NCI-H2227 (cell line): ENCODE measurements at regions not wholly inside any gene's neighbourhood (a gene's known extent, or its start where the extent isn't known, plus 50 kb on each side); places are given as distances from the start of the nearest gene placed in this dataset.
"Not testable (repeated sequence)": the region's sequence is repeated elsewhere in the genome, so short reads cannot be mapped to it uniquely, and the experiment has no call there.

ENCODE experiments used
- DNase-seq: peaks from one replicate; lab custom pipeline; 2025; ENCODE audit not compliant: unreplicated experiment; lab: John Stamatoyannopoulos, UW

DNA sequence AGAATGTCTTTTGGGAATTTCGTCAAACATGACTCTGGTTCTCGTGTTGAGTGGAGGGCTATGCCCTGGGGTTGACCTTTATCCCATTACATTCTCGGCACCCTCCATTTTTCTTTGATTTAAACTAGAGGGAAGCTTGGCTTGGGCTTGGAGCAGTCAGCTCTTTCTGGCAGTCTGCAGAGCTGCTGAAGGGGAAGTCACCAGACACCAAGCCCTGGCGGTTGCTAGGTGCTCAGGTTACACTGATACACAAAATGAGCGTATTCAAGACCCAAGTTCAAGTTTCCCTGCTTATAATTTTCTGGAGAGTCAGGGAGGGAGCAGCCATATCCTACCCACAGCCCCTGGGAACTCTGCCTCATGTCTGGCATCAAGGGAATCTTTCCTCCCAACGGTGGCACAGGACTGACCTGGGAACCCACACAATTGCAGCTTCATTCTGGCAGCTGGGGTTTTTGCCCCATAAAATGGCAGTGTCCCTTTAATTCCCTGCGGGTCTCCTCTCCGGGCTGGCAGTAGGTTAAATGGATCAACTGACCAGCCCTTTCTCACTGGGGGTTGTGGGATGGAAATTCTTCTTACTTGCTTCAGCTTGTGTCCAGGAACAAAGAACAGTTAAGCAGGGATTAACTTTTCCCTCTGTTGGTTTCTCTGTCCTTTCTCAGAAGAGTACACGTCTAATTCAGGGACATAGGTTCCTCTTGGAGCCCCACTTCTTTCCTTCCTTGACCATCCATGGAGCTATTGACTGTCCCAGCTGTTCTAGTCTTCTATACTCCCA is 110.0 kb upstream of the DLG1 start:
- DNase-seq: no peak

DNA sequence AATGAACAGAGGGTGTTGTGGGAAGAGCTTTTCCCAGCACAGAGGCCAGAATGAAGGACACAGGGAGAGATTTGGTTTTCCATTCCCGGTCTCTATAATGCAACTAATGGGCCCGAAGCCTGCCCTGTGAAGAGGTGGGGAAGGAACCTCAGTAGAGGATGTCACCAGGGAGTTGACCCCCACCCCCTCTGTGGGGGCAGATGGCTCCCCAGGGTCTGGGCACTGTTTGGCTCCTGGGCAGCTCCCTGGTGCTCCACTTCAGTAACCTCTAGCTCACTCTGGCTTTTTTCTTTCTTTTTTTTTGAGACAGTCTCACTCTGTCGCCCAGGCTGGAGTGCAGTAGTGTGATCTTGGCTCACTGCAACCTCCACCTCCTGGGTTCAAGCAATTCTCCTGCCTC is 109.1 kb upstream of the DLG1 start:
- no peak for DNase-seq

DNA sequence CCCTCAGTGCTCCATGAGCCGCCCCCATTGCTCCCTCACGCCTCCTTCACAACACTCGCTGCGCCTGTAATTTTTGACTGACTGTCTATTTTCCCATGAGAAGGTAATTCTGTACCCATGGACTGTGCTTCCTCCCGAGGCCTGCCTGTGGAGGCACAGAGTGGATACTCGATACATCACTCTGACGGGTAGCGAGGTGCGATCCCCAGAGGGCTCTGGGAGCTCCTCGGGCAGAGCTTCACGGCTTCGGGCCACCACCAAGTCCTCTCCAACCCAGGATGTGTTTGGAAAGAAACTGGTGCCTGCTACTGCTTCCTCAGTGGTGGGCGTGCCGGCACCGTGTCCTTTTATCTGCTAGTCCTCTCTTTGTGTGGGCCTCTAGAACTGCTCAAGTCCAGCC is 108.6 kb upstream of the DLG1 start:
- no peak for DNase-seq

DNA sequence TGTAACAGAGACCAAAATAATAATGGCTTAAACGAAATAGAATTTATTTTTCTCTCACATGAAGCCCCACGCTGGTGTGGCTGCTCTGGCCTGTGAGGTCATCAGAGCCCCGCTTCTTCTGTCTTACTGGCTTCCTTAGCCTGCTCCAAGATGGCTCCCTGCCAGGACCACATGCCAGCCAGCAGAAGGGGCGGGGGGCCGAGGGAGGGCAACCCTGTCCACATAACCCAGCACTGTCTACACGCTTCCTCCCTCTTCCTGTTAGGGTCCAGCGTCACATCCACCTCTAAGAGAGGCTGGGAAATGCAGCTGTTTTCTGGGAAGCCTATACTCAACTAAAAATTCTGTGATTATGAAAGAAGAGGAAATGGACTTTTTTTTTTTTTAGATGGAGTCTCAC is 107.9 kb upstream of the DLG1 start:
- no peak for DNase-seq

DNA sequence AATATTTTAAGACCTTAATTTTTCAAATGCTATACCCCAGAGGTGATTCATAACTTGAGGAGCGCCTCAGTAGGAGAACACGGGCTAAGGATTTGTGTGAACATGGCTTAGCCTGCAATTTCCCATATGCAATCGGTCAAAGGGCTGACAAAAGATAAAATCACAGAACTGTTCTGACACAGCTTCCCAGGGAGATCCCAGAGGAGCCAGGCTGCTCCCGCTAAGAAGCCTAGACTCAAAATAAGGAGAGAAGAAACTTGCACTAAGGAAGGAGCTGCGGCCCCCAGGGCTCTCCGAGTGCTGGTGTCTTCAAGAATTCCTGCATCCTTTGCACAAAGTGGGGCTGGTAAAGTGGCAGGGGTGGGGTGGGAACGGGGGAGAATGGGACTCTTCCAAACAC is 106.3 kb upstream of the DLG1 start:
- DNase-seq: no peak

DNA sequence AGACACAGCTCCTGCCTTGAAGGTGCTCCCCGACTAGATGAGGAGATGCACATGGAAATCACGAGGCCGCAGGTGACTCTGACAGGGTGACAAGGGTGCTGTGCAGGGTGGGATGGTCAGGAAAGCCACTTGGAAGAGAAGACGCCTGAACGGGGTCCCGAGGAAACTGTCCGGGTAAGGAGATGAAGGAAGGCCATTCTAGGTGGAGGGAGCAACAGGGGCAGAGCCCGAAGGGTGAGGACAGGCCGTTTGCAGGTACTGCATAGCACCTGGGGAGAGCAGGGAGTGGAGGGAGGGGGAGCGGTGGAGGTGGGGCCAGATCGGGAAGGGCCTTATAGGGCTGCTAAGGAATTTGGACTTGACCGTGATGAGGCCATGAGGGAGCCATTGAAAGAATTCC is 105.6 kb upstream of the DLG1 start:
- DNase-seq: no peak

DNA sequence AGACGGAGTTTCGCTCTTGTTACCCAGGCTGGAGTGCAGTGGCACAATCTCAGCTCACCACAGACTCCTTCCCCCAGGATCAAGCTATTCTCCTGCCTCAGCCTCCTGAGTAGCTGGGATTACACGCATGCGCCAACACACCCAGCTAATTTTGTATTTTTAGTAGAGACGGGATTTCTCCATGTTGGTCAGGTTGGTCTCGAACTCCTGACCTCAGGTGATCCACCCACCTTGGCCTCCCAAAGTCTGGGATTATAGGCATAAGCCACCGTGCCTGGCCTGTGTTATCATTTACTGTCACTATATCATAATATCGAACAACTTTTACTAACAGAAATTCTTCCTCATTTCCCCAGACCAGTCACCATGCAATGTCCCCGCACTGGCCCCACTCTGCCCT is 104.0 kb upstream of the DLG1 start:
- not testable (repeated sequence) for DNase-seq

DNA sequence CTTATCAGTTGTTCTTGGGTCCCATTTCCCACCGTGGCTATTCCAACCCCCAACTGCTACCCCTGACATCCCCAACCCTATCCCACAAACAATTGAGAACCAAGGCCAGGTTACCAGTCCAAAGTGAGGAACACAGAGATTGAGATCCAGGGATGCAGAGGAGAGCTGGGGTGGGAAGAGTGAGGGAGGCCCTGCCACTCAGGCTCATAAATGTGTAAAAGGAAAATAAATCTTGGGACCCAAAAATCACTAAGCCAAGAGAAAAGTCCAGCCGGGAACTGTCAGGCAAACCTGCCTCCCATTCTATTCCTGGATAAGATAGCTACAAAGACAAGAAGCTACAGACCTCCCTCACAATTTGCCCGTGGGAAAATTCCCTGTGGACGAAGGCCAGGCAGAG is 101.1 kb upstream of the DLG1 start:
- no peak for DNase-seq

DNA sequence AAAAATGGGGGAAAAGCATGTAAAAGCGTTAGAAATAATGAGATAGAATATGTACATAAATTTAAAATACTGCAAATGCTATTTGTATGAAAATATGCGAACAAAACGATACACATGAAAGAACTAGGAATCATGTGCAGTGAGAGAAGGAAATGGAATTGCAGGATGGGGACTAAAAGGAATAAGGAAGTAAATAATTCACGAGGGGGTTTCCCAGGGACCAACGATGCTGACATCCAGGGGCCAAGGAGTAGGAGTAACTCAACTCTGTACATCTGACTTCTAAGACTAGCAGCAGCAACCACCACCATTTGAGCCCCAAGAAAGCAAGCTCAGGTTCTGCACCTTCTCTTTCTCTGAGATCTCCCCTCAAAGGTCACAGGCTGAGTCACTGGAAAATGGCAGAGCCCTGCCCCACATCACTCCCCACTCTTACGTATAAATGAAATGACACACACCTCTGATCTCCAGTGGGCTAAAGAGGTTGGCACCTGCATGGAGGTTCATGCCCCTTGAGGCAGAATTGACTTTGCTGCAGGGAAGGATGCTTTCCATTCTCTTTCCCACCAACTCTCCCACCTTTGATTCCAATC is 100.0 kb upstream of the DLG1 start:
- DNase-seq: no peak

DNA sequence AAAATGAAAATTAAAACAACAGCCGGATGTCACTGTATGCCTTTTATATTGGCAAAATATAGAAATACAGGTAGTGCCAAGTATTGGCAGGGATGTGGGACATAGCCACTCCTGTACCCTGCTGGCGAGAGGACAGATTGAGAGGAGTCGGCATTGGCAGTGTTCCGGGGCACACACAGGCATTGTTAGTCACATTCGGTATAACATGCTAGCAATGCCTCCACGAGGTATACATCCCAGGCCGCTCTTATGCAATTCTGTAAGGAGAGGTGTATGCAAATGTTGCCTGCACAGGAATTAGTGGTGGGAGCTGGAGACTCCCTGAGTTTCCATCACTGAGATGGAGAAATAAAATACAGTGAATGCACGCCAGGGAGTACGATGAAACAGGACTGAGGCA is 99.4 kb upstream of the DLG1 start:
- no peak for DNase-seq

DNA sequence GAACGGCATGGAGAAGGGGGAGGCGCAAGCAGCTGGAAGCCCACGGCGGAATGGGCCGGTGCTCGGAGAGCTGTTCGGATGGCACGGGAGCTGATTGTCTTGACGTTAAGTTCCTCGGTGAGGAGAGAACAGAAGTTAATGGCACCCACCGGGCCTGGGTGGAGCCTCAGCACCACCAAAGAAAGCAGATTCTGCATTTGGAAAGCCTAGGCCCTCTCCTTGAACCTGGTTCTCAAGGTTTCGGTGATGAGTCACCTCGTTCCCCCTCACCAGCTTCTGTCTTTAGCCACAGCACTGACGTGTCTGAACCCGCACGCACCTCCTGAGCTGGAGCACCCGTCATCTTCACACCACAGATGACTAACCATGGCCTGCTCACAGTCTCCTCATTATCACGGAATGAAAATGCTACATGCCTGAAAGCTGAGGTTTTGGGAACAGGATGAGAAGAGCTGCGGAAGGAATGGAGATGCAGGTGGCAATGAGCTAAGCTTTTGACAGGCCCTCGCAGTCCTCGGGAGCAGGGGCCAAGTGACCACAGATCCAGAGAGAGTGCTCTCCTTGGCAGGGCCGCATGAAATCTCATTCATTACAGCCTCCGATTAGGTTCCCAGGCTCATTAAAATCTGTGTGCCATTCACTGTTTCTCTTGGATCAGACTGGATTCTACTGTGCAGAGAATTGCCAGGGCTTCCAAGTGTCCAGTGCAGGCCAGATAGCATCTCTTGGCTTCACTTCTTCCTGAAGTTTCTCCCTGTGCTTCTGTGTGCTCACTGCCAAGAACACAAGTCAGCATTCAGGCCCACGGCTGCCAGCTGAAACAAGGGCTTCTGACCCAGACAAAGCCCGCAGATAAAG is 96.3 kb upstream of the DLG1 start:
- DNase-seq: no peak

DNA sequence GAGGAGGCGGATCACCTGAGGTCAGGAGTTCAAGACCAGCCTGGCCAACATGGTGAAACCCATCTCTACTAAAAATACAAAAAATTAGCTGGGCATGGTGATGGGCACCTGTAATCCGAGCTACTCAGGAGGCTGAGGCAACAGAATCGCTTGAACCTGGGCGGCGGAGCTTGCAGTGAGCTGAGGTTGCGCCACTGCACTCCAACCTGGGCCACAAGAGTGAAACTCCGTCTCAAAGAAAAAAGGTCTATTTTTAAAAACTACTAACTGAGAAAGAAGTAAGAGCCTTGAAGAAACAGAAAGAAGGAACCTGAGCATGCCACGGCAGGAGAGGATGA is 95.7 kb upstream of the DLG1 start:
- not testable (repeated sequence) for DNase-seq

DNA sequence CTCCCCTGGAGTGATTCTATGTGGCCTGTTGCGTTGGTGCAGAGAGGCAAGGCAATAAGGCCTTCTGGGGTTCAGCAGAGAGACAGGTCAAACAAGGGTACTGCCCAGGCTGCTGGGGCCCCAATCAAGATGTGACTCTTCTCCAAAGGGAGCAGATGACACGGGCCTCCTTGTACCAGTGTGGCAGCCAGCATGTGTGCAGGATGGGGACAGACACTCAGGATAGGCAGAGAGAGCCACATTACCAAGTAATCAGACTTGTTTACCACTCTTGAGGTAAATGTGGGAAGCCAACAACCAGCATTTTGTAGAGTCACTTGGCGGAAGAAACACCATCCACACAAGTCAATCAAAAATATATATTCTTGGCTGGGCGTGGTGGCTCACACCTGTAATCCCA is 95.3 kb upstream of the DLG1 start:
- DNase-seq: no peak

DNA sequence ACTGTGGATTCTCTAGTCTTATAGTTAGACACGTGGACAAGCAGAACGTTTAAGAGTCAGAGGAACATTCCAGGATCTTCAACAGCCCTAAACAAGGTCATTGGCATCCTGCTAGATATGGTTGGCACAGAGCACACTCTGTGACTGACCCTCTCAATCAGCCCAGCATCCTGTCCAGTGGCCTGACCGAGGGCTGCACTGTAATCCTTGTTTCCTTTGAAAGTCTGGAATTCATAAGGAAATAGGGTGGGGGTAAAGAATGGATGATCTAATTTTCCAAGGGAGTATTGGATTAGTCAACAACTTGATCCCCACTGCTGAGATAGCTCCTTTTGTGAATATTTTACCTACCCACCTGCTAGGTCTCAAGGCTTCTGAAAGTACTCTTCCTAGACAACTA is 94.5 kb upstream of the DLG1 start:
- DNase-seq: no peak

DNA sequence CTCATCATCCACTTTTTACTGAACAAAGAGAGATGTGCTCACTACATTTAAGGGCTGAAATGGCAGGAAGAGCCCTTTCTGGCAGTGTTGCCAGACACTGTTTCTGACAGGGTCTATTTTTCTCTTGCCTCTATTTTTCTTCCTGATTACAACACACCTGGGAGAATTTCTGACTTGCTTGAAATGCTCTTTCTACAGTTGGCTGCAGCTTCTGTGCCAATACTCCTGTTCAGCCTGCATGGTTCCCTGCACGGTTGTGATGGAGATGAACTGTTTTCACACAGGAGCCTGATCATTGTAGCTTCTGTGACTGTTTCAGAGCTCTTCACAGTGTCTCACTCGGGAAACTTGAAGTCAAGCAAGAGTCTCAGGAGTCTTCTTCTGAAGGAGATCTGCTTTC is 83.0 kb upstream of the DLG1 start:
- no peak for DNase-seq

DNA sequence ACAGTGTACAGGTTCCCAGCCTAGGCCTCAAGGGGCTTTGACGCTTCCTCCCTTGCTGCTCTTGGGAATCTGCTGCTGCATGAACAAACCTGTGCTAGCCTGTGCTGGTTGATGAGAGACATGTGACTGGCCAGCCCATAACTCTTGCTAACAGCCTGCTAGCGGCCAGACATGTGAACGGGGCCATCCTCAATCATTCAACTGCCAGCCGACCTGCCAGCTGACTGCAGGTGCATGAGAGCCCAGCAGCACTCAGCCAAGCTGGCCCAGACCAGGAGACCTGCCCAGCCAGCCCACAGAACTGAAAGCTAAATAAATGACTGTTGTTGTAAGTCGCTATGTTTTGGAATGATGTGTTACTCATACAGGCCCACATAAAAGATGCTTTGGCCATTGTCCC is 82.4 kb upstream of the DLG1 start:
- no peak for DNase-seq

DNA sequence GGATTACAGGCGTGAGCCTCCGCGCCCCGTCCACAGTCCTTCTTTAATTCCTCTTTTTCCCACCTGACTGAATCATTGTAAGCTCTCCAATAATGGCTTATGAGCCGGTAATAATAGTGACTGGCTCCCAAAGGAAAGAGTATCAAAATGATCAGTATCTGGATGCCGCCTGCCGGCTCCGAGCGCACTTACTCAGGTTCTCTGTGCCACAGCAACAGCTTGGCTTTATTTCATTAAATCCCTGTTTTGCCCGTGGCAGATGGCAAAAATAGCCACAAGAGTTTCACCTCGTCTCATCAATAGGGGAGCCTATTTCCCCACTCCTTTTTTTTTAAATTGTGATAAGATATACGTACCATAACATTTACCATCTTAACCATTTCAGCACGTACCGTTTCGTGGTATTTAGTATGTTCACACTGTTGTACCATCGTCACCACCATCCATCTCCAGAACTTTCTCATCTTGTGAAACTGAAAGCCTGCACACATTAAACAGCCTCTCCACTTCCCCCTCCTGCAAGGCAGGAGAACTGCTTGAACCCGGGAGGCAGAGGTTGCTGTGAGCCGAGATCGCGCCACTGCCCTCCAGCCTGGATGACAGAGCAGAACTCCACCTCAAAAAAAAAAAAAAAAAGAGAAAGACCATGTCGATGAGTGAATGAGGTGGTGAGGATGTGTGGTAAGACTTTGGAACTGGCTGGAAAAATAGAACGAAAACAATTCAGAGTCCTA is 80.7 kb upstream of the DLG1 start:
- DNase-seq: no peak

DNA sequence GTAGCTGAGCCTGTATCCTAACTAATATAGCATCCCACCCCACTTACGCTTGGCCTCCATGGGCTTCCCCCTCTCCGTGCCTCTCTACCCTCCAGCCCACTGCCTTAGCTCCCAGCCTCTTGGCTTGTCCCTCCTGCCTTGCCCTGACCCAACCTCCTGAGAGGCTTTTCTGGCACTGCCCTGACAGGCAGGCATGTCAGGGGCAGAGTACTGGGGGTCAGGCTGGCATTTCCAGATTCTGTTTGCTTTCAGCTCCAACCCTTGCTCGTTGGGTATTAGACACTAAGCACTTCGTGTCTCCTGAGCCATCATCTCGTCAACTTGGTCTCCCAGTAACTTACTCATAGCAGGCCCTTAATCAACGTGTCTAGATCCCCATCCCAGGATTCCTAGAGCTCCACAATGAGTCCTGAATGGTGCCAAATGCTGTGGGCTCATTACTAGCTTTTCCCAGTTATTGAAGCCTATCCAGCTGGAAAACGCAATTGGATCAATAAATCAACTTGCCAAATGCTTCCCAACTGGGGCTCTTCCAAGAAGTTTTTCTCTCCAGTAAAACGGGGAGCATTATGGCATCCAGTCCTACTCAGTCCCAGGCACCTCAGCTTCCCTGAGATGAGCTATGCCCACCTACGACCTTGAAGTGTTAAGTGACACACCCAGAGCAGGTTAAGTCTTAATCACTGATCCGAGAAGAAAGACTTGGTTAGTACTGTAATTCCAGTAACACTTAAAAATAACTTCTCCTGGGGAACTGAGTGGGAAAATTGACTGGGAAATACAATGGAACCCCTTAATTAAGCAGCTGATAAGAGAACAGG is 78.5 kb upstream of the DLG1 start:
- no peak for DNase-seq

DNA sequence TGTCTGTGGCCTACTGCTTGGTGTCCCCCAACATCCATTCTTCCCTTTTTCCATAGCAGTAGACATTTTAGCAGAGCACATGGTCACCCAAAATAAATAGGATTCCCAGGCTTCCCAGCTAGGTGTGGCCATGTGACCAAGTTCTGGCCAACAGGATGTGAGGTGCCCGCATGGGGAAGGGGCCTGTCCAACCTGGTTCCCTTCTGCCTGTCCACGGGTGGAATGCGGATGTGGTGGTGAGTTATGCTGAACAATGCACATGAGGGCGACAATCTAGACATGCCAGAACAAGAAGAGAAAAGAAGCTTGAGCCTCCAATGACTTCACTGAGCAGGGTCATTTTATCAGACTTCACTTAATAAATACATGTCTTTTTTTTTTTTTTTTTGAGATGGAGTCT is 77.6 kb upstream of the DLG1 start:
- no peak for DNase-seq

DNA sequence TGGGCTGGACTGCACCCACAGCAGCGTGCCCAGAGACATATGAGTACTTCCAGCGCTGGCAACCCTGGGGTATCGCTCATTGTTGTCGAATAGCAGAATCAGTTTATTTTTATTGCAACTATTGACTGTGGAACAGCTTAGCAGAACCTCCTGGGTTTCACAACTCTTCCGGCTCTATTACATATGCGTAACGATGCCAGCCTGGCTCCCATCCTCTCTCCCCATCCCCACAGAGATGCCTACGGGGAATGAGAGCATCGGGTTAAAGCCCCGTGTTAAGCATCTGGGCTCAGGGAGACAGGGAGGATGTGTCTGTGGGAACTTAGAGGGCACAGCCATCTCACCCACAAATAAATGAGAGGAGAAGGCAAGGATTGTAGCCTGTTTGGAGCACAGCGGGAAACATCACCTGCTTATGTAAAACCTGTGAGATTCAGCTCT is 76.6 kb upstream of the DLG1 start:
- DNase-seq: no peak

DNA sequence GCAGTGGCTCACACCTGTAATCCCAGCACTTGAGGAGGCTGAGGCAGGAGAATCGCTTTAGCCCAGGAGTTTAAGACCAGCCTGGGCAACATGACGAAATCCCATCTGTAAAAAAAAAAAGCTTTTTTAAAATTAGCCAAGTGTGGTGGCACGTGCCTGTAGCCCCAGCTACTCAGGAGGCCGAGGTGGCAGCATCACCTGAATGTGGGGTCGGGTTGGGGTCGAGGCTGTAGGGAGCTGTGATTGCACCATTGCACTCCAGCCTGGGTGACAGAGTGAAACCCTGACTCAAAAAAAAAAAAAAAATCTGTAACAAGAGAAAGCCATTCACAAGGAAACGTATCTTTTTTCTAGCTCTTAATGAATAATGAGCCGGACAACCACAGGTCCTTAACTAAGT is 74.7 kb upstream of the DLG1 start:
- no peak for DNase-seq
